IPS-NIHi7 (cell line): ENCODE measurements at regions not wholly inside any gene's neighbourhood (a gene's known extent, or its start where the extent isn't known, plus 50 kb on each side); places are given as distances from the start of the nearest gene placed in this dataset.

ENCODE experiments used
- DNase-seq: peaks from one replicate; pipeline ENCODE4 v3.0.0; 2012; ENCODE audit warnings: mixed read lengths; ENCODE audit errors: extremely low spot score

GRCh38 chr2:104290566-104290891 lies 563.4 kb upstream of the POU3F3 start:
- no peak for DNase-seq

GRCh38 chr2:104312684-104313083 lies 541.2 kb upstream of the POU3F3 start:
- DNase-seq = peak; percentile 33

- DNase-seq = no peak
Observed at GRCh38 chr2:104318001-104318665, 535.8 kb upstream of the POU3F3 start.

- no peak for DNase-seq
Observed at GRCh38 chr2:104321116-104321795, 532.7 kb upstream of the POU3F3 start.

- DNase-seq = no peak
Observed at GRCh38 chr2:104321796-104322349, 532.0 kb upstream of the POU3F3 start.

GRCh38 chr2:104332731-104333130 lies 521.2 kb upstream of the POU3F3 start:
- peak; percentile 22 for DNase-seq

- DNase-seq = no peak
Observed at GRCh38 chr2:104337869-104338268, 516.0 kb upstream of the POU3F3 start.

- no peak for DNase-seq
Observed at GRCh38 chr2:104340162-104340561, 513.8 kb upstream of the POU3F3 start.

GRCh38 chr2:104340879-104341828 lies 512.8 kb upstream of the POU3F3 start:
- no peak for DNase-seq

GRCh38 chr2:104344306-104344705 lies 509.6 kb upstream of the POU3F3 start:
- no peak for DNase-seq

GRCh38 chr2:104344985-104345384 lies 508.9 kb upstream of the POU3F3 start:
- no peak for DNase-seq

GRCh38 chr2:104358122-104358521 lies 495.8 kb upstream of the POU3F3 start:
- DNase-seq = no peak

- DNase-seq = no peak
Observed at GRCh38 chr2:104361414-104361813, 492.5 kb upstream of the POU3F3 start.

- DNase-seq = no peak
Observed at GRCh38 chr2:104368089-104368488, 485.8 kb upstream of the POU3F3 start.

- DNase-seq = no peak
Observed at GRCh38 chr2:104371087-104371781, 482.7 kb upstream of the POU3F3 start.

GRCh38 chr2:104375206-104375605 lies 478.7 kb upstream of the POU3F3 start:
- DNase-seq = peak; percentile 26

GRCh38 chr2:104378853-104379374 lies 475.0 kb upstream of the POU3F3 start:
- DNase-seq = peak; percentile 81

- DNase-seq = no peak
Observed at GRCh38 chr2:104384961-104385360, 469.0 kb upstream of the POU3F3 start.

GRCh38 chr2:104385743-104386142 lies 468.2 kb upstream of the POU3F3 start:
- no peak for DNase-seq

- peak; percentile 13 for DNase-seq
Observed at GRCh38 chr2:104388296-104388695, 465.6 kb upstream of the POU3F3 start.

- DNase-seq = no peak
Observed at GRCh38 chr2:104402825-104403224, 451.1 kb upstream of the POU3F3 start.
